Neural cell (in vitro differentiated cells): ENCODE measurements at regions not wholly inside any gene's neighbourhood (a gene's known extent, or its start where the extent isn't known, plus 50 kb on each side); places are given as distances from the start of the nearest gene placed in this dataset.

ENCODE experiments used
- H2AFZ ChIP-seq: fragments of 200-600, 300-800 bp; sonication (generic), shearing (Covaris generic); 2 replicates; pipeline ENCODE4 v1.6.0; 2014; ENCODE audit warnings: low read depth, mild to moderate bottlenecking, antibody characterized with exemption, low read length, moderate library complexity
- H3F3A ChIP-seq: fragments of 200-600 bp; shearing (Covaris generic); 2 replicates; pipeline ENCODE4 v1.6.1; 2016; ENCODE audit warnings: mild to moderate bottlenecking, moderate library complexity, mixed read lengths, antibody characterized with exemption, low read length; ENCODE audit not compliant: insufficient read depth, poor library complexity, severe bottlenecking
- H3K27ac ChIP-seq: fragments of 200-600, 300-800 bp; sonication (generic), shearing (Covaris generic); 2 replicates; pipeline ENCODE4 v1.5.1; 2014; ENCODE audit warnings: mild to moderate bottlenecking, low read length, moderate library complexity
- H3K27me3 ChIP-seq: fragments of 300-800, 200-600 bp; sonication (generic), shearing (Covaris generic); 2 replicates; pipeline ENCODE4 v1.6.0; 2014; ENCODE audit warnings: mild to moderate bottlenecking, low read depth, low read length, moderate library complexity; ENCODE audit not compliant: insufficient read depth
- H3K36me3 ChIP-seq: fragments of 300-800, 200-600 bp; sonication (generic), shearing (Covaris generic); 2 replicates; pipeline ENCODE4 v1.5.1; 2014; ENCODE audit warnings: mild to moderate bottlenecking, antibody characterized with exemption, low read length, moderate library complexity; ENCODE audit not compliant: insufficient read depth
- H3K4me2 ChIP-seq: fragments of 300-800, 200-600 bp; sonication (generic), shearing (Covaris generic); 2 replicates; pipeline ENCODE4 v1.6.0; 2014; ENCODE audit warnings: mild to moderate bottlenecking, low read length
- H3K4me3 ChIP-seq: fragments of 300-800, 200-600 bp; sonication (generic), shearing (Covaris generic); 2 replicates; pipeline ENCODE4 v1.5.1; 2014; ENCODE audit warnings: mild to moderate bottlenecking, low read length, moderate library complexity
- H3K79me2 ChIP-seq: fragments of 200-600 bp; shearing (Covaris generic); replicated peaks from 2 replicates; pipeline ENCODE4 v1.6.0; 2014; ENCODE audit warnings: mild to moderate bottlenecking, low read length, moderate library complexity; ENCODE audit not compliant: insufficient read depth
- H3K9ac ChIP-seq: fragments of 300-800, 200-600 bp; sonication (generic), shearing (Covaris generic); 2 replicates; pipeline ENCODE4 v1.6.1; 2016; ENCODE audit warnings: mild to moderate bottlenecking, low read length, mixed read lengths
- H3K9me2 ChIP-seq: fragments of 200-600 bp; shearing (Covaris generic); 2 replicates; pipeline ENCODE4 v1.6.1; 2016; ENCODE audit warnings: mild to moderate bottlenecking, low read length, mixed read lengths; ENCODE audit not compliant: insufficient read depth
- H3K9me3 ChIP-seq: fragments of 200-600, 300-800 bp; sonication (generic), shearing (Covaris generic); 2 replicates; pipeline ENCODE4 v1.6.1; 2016; ENCODE audit warnings: mild to moderate bottlenecking, mixed run types, low read length, moderate library complexity, mixed read lengths
- H4K20me1 ChIP-seq: fragments of 200-600 bp; shearing (Covaris generic); 2 replicates; pipeline ENCODE4 v1.6.1; 2016; ENCODE audit warnings: mild to moderate bottlenecking, mixed run types; ENCODE audit not compliant: insufficient read depth
- EP300 ChIP-seq: fragments of 450-650 bp; conservative IDR thresholded peaks from 2 replicates; pipeline ENCODE4 v1.6.1; 2014; ENCODE audit warnings: antibody characterized with exemption, mild to moderate bottlenecking, moderate library complexity; ENCODE audit not compliant: poor library complexity, severe bottlenecking
- EZH2 ChIP-seq: fragments of 200-600, 300-800 bp; shearing (Covaris generic), sonication (generic); IDR thresholded peaks from 2 replicates; pipeline ENCODE4 v1.6.1; 2014; ENCODE audit warnings: antibody characterized with exemption, low read length, borderline replicate concordance, mild to moderate bottlenecking; ENCODE audit not compliant: insufficient read depth, poor library complexity, severe bottlenecking
- MXI1 ChIP-seq: fragments of 450-650 bp; conservative IDR thresholded peaks from 2 replicates; pipeline ENCODE4 v1.6.1; 2014; ENCODE audit warnings: antibody characterized with exemption, mild to moderate bottlenecking; ENCODE audit not compliant: poor library complexity, severe bottlenecking
- POLR2AphosphoS5 ChIP-seq: IDR thresholded peaks from 2 replicates; pipeline ENCODE4 v1.6.1; 2012
- RAD21 ChIP-seq: fragments of 450-650 bp; conservative IDR thresholded peaks from 2 replicates; pipeline ENCODE4 v1.6.1; 2014; ENCODE audit warnings: antibody characterized with exemption, mild to moderate bottlenecking, moderate library complexity
- SMC3 ChIP-seq: fragments of 450-650 bp; conservative IDR thresholded peaks from 2 replicates; pipeline ENCODE4 v1.6.1; 2014; ENCODE audit warnings: antibody characterized with exemption, mild to moderate bottlenecking, moderate library complexity; ENCODE audit not compliant: poor library complexity
- TAF1 ChIP-seq: IDR thresholded peaks from 2 replicates; pipeline ENCODE4 v1.6.1; 2012; ENCODE audit warnings: low read depth
- TF ChIP-seq, protein P1 (sequence below): IDR thresholded peaks from 2 replicates; pipeline ENCODE4 v1.6.1; 2012; ENCODE audit warnings: borderline replicate concordance
- TF ChIP-seq, protein P2 (sequence below): fragments of 450-650 bp; IDR thresholded peaks from 2 replicates; pipeline ENCODE4 v1.5.1; 2014; ENCODE audit warnings: antibody characterized with exemption, mild to moderate bottlenecking, moderate library complexity; ENCODE audit not compliant: poor library complexity, severe bottlenecking

DNA sequence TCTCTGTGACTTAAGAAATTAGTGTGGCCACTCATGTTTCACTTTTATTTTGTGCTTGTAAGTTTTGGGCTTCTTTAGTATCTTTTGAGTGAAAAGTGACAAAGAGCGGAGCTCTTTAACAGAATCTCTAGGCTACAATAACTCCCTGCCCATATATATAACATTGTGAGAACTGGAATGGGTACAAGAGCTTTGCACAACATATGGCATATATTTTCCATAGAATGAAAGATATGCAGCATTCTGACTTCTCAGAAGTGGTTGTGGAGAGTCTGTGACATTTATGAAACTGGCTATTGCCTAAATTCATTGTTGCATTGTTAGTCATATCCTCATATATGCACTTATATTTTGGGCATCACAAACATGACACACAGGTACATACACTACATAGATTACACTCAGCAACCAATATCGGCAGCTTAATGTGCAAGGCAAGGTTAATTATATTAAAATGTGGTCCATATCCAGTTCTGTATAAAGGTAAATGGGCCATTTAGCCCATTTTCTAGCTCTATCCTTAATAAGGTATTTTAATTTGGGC lies 1148.2 kb downstream of the FAM181B start:
- Histone ChIP-seq H3K9me3 (no peaks in the 10 kb centered on the region), H3K9me2 (no peaks in the 10 kb centered on the region)

DNA sequence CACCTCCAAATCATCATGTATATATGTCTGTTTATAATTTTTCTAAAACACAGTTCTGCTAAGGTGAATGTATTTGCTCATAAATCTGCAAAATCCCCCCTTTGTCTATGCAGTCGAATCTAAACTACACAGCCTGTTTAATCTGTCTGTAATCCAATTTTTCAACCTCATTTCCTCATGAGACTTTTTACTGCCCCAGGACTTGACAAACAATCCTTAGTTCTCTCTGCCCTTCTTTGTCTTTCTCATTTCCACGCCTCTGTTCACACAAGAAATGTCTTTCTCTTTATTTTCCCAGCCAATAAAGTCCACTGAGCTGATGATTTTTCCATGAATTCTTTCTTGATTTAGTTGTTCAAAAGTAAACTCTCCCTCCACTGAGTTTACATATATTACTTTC lies 1154.3 kb downstream of the FAM181B start:
- no peak overlapping the region for H3K27ac ChIP-seq
- H3K9me3 ChIP-seq, result no peaks in the 10 kb centered on the region
- no peaks in the 10 kb centered on the region for H4K20me1 ChIP-seq
- no peak overlapping the region for H3K4me2 ChIP-seq
- H3K27me3 ChIP-seq, result no peaks in the 10 kb centered on the region
- H3K4me3 ChIP-seq, result no peak overlapping the region
- H2AFZ ChIP-seq, result no peak overlapping the region
- H3K79me2 ChIP-seq, result no peaks in the 10 kb centered on the region
- no peaks in the 10 kb centered on the region for H3K36me3 ChIP-seq
- no peak overlapping the region for H3K9ac ChIP-seq
- TF ChIP-seq, protein P1, sequence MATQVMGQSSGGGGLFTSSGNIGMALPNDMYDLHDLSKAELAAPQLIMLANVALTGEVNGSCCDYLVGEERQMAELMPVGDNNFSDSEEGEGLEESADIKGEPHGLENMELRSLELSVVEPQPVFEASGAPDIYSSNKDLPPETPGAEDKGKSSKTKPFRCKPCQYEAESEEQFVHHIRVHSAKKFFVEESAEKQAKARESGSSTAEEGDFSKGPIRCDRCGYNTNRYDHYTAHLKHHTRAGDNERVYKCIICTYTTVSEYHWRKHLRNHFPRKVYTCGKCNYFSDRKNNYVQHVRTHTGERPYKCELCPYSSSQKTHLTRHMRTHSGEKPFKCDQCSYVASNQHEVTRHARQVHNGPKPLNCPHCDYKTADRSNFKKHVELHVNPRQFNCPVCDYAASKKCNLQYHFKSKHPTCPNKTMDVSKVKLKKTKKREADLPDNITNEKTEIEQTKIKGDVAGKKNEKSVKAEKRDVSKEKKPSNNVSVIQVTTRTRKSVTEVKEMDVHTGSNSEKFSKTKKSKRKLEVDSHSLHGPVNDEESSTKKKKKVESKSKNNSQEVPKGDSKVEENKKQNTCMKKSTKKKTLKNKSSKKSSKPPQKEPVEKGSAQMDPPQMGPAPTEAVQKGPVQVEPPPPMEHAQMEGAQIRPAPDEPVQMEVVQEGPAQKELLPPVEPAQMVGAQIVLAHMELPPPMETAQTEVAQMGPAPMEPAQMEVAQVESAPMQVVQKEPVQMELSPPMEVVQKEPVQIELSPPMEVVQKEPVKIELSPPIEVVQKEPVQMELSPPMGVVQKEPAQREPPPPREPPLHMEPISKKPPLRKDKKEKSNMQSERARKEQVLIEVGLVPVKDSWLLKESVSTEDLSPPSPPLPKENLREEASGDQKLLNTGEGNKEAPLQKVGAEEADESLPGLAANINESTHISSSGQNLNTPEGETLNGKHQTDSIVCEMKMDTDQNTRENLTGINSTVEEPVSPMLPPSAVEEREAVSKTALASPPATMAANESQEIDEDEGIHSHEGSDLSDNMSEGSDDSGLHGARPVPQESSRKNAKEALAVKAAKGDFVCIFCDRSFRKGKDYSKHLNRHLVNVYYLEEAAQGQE, result no peak
- H3F3A ChIP-seq, result no peaks in the 10 kb centered on the region
- H3K9me2 ChIP-seq, result no peaks in the 10 kb centered on the region

More for the DNA sequence above, 1148.2 kb downstream of the FAM181B start:
- Histone ChIP-seq H3F3A (no peaks in the 10 kb centered on the region), H3K9ac (no peak overlapping the region), H3K4me2 (no peak overlapping the region), H3K36me3 (no peaks in the 10 kb centered on the region), H3K79me2 (no peaks in the 10 kb centered on the region), H3K27ac (no peak overlapping the region), H3K4me3 (no peak overlapping the region), H2AFZ (no peak overlapping the region), H4K20me1 (no peaks in the 10 kb centered on the region), H3K27me3 (no peaks in the 10 kb centered on the region)
- no peak for TF ChIP-seq MXI1
- TF ChIP-seq, protein P1, result no peak
- TF ChIP-seq SMC3, result no peak
- no peak for TF ChIP-seq TAF1
- TF ChIP-seq, protein P2, sequence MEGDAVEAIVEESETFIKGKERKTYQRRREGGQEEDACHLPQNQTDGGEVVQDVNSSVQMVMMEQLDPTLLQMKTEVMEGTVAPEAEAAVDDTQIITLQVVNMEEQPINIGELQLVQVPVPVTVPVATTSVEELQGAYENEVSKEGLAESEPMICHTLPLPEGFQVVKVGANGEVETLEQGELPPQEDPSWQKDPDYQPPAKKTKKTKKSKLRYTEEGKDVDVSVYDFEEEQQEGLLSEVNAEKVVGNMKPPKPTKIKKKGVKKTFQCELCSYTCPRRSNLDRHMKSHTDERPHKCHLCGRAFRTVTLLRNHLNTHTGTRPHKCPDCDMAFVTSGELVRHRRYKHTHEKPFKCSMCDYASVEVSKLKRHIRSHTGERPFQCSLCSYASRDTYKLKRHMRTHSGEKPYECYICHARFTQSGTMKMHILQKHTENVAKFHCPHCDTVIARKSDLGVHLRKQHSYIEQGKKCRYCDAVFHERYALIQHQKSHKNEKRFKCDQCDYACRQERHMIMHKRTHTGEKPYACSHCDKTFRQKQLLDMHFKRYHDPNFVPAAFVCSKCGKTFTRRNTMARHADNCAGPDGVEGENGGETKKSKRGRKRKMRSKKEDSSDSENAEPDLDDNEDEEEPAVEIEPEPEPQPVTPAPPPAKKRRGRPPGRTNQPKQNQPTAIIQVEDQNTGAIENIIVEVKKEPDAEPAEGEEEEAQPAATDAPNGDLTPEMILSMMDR, result no peak
- TF ChIP-seq RAD21, result no peak
- TF ChIP-seq POLR2AphosphoS5, result no peak
- TF ChIP-seq EP300, result no peak
- no peak for TF ChIP-seq EZH2
